OCI-LY7 (cell line): ENCODE measurements at regions not wholly inside any gene's neighbourhood (a gene's known extent, or its start where the extent isn't known, plus 50 kb on each side); places are given as distances from the start of the nearest gene placed in this dataset.

ENCODE experiments used
- BruUV-seq: library from RNA; stranded (reverse); fragments of 400-500 nt; replicated peaks from 2 replicates; lab custom pipeline; 2021; lab: Mats Ljungman, UMichigan
- CTCF ChIA-PET: fragments of 300-600 bp; sonication (Branson Sonifier 250); formaldehyde crosslinking; loops from one replicate; lab custom pipeline; 2022; ENCODE audit warnings: antibody characterized with exemption; ENCODE audit not compliant: unreplicated experiment; lab: Charles Lee
- POLR2A ChIA-PET: fragments of 300-600 bp; sonication (Branson Sonifier 250); formaldehyde crosslinking; loops from one replicate; lab custom pipeline; 2022; ENCODE audit warnings: antibody characterized with exemption; lab: Charles Lee
- DNase-seq: peaks from one replicate; pipeline ENCODE4 v3.0.0-alpha.2; 2015; ENCODE audit warnings: low spot score
- H2AFZ ChIP-seq: fragments of 200-600 bp; sonication (generic), shearing (Covaris generic); 2 replicates; pipeline ENCODE4 v1.6.1; 2014; ENCODE audit warnings: mild to moderate bottlenecking, antibody characterized with exemption, low read length, moderate library complexity
- H3K27ac ChIP-seq: fragments of 200-600 bp; sonication (generic); 2 replicates; pipeline ENCODE4 v1.5.1; 2014; ENCODE audit warnings: mixed run types, low read depth, mild to moderate bottlenecking, moderate library complexity, low read length, inconsistent platforms; ENCODE audit not compliant: poor library complexity, severe bottlenecking
- H3K36me3 ChIP-seq: fragments of 200-600 bp; sonication (generic); 2 replicates; pipeline ENCODE4 v1.6.1; 2014; ENCODE audit warnings: mild to moderate bottlenecking, antibody characterized with exemption, low read length, moderate library complexity, mixed read lengths; ENCODE audit not compliant: insufficient read depth
- H3K4me1 ChIP-seq: fragments of 200-600 bp; sonication (generic); 2 replicates; pipeline ENCODE4 v1.5.1; 2014; ENCODE audit warnings: mild to moderate bottlenecking, low read length; ENCODE audit not compliant: insufficient read depth, poor library complexity, severe bottlenecking
- H3K4me2 ChIP-seq: fragments of 200-600 bp; sonication (generic); 2 replicates; pipeline ENCODE4 v1.6.1; 2014; ENCODE audit warnings: mild to moderate bottlenecking, low read length
- H3K4me3 ChIP-seq: fragments of 200-600 bp; sonication (generic); 2 replicates; pipeline ENCODE4 v1.5.1; 2014; ENCODE audit warnings: mild to moderate bottlenecking, low read depth, low read length; ENCODE audit not compliant: poor library complexity, severe bottlenecking
- H3K79me2 ChIP-seq: fragments of 200-600 bp; sonication (generic); 2 replicates; pipeline ENCODE4 v1.6.1; 2016; ENCODE audit warnings: low read depth, mild to moderate bottlenecking, low read length, moderate library complexity, mixed read lengths; ENCODE audit not compliant: insufficient read depth
- H3K9me2 ChIP-seq: fragments of 200-600 bp; sonication (generic); 2 replicates; pipeline ENCODE4 v1.6.1; 2016; ENCODE audit warnings: mild to moderate bottlenecking, low read length, mixed read lengths; ENCODE audit not compliant: insufficient read depth
- H3K9me3 ChIP-seq: fragments of 200-600 bp; sonication (generic); 2 replicates; pipeline ENCODE4 v1.6.1; 2014; ENCODE audit warnings: mild to moderate bottlenecking, mixed run types, low read length, mixed read lengths
- H4K20me1 ChIP-seq: fragments of 200-600 bp; sonication (generic); 2 replicates; pipeline ENCODE4 v1.6.1; 2014; ENCODE audit warnings: mild to moderate bottlenecking, antibody characterized with exemption, low read length, moderate library complexity, mixed read lengths; ENCODE audit not compliant: insufficient read depth
- EZH2phosphoT487 ChIP-seq: fragments of 200-600 bp; sonication (generic); IDR thresholded peaks from 2 replicates; pipeline ENCODE4 v1.6.1; 2018; ENCODE audit warnings: low read depth, borderline replicate concordance, mild to moderate bottlenecking, mixed run types, antibody characterized with exemption, low read length, moderate library complexity, mixed read lengths
- intact Hi-C: fragments of 100-400 bp; cut with micrococcal nuclease; formaldehyde crosslinking; loops from one replicate; pipeline ENCODE4 v1.10.0; 2022; ENCODE audit not compliant: unreplicated experiment
- TF ChIP-seq, protein P1 (sequence below): fragments of 200-600 bp; sonication (generic); conservative IDR thresholded peaks from 2 replicates; pipeline ENCODE4 v1.5.1; 2014; ENCODE audit warnings: mild to moderate bottlenecking, antibody characterized with exemption, low read length, moderate library complexity, mixed read lengths

DNA sequence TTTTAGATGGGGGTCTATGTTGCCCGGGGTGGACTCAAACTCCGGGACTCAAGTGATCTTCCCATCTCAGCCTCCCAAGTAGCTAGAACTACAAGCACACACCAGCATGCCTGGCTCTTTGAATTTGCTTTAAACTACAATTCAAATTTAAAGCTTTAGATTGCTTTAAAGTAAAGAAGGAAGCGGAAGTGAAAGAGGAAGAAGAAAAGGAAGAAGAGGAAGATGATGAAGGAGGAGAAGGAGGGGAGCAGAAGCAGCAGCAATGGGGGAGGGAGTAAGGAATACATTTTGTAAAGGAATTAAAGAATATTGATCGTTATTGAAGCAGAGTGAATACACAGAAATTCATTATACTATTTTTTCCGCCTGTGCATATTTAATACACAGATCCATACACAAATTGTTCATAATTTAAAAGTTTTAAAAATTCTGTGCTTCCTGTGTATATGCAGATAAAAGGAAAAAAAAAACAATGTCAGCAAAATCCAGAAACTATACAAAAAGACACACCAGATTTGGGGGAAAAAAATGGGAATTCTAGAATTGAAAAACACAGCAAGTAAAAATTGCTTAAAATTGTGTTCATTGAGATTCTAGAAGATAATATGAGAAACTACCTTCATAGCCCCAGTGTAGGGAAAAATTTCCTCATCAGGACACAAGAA is 60.8 kb upstream of the KCNMA1 start:
- TF ChIP-seq, protein P1, sequence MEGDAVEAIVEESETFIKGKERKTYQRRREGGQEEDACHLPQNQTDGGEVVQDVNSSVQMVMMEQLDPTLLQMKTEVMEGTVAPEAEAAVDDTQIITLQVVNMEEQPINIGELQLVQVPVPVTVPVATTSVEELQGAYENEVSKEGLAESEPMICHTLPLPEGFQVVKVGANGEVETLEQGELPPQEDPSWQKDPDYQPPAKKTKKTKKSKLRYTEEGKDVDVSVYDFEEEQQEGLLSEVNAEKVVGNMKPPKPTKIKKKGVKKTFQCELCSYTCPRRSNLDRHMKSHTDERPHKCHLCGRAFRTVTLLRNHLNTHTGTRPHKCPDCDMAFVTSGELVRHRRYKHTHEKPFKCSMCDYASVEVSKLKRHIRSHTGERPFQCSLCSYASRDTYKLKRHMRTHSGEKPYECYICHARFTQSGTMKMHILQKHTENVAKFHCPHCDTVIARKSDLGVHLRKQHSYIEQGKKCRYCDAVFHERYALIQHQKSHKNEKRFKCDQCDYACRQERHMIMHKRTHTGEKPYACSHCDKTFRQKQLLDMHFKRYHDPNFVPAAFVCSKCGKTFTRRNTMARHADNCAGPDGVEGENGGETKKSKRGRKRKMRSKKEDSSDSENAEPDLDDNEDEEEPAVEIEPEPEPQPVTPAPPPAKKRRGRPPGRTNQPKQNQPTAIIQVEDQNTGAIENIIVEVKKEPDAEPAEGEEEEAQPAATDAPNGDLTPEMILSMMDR = no peak
- TF ChIP-seq EZH2phosphoT487 = no peak
- Histone ChIP-seq H3K4me2 (no peak overlapping the region; the same call in 1 of the 2 replicates), H3K9me3 (no peaks in the 10 kb centered on the region), H2AFZ (no peak overlapping the region), H3K27ac (no peak overlapping the region), H3K36me3 (no peaks in the 10 kb centered on the region), H3K9me2 (no peaks in the 10 kb centered on the region), H3K4me1 (peaks cover 7% of the 10 kb centered on the region), H3K79me2 (no peaks in the 10 kb centered on the region), H4K20me1 (no peaks in the 10 kb centered on the region), H3K4me3 (no peak overlapping the region)
- intact Hi-C loops = no loop called here
- ChIA-PET CTCF (interaction anchor here (0.6 kb wide), 1 partner anchor 19 kb away, joined by 4 read pairs; no protein-coding TSS in a partner anchor), POLR2A (no interaction called here)
- DNase-seq = no peak
- BruUV-seq = no TSS peak

DNA sequence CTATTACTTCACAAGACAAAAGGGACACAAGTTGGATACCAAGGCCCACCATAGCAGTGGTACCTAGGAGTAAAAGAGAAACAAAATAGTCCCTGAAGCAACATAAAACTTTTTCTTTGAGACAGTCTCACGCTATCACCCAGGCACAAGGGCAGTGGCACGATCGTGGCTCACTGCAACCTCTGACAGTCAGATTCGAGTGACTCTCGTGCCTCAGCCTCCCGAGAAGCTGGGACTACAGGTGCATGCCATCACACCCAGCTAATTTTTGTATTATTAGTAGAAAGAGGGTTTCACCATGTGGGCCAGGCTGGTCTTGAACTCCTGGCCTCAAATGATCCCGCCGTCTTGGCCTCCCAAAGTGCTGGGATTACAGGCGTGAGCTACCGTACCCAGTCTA is 59.0 kb upstream of the KCNMA1 start:
- H3K79me2 ChIP-seq = no peaks in the 10 kb centered on the region
- no peak overlapping the region for H3K4me3 ChIP-seq
- peaks cover 7% of the 10 kb centered on the region for H3K4me1 ChIP-seq
- POLR2A ChIA-PET = no interaction called here
- no TSS peak for BruUV-seq
- TF ChIP-seq, protein P1 = no peak
- TF ChIP-seq EZH2phosphoT487 = no peak
- intact Hi-C loops = no loop called here
- DNase-seq = no peak
- H4K20me1 ChIP-seq = no peaks in the 10 kb centered on the region
- no peaks in the 10 kb centered on the region for H3K36me3 ChIP-seq
- no peak overlapping the region for H2AFZ ChIP-seq
- no peak overlapping the region for H3K27ac ChIP-seq
- H3K9me3 ChIP-seq = no peaks in the 10 kb centered on the region
- no peak overlapping the region for H3K4me2 ChIP-seq
- CTCF ChIA-PET = no interaction called here
- H3K9me2 ChIP-seq = no peaks in the 10 kb centered on the region

DNA sequence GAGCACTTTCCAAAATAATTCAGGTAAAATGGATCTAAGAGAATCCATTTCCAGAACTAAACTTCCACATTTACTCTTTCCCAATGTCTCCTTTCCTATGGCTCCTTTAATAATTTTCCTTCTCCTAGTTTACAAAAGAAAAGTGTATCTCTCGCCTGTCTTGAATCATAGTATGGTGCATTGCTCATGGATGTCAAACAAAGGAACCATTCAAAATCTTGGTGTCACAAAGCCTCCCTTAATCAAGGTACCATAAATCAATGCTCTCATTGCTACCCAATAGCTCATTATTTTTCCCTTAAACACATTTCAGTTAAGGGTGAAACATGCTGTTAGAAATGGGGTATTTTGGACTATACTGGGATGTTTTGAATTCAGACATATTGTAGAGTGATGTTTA is 57.6 kb upstream of the KCNMA1 start:
- Histone ChIP-seq H3K79me2 (no peaks in the 10 kb centered on the region), H3K4me3 (no peak overlapping the region), H4K20me1 (no peaks in the 10 kb centered on the region), H3K9me3 (no peaks in the 10 kb centered on the region), H3K9me2 (no peaks in the 10 kb centered on the region), H2AFZ (no peak overlapping the region), H3K36me3 (no peaks in the 10 kb centered on the region), H3K27ac (no peak overlapping the region), H3K4me2 (no peak overlapping the region), H3K4me1 (peaks cover 7% of the 10 kb centered on the region)
- no TSS peak for BruUV-seq
- ChIA-PET POLR2A (interaction anchor here (0.9 kb wide), 1 partner anchor 12 kb away, joined by 4 read pairs; no protein-coding TSS in a partner anchor), CTCF (no interaction called here)
- DNase-seq = no peak
- TF ChIP-seq, protein P1 = no peak
- no peak for TF ChIP-seq EZH2phosphoT487
- intact Hi-C loops = no loop called here
